ENCODE measurements at regions not wholly inside any gene's neighbourhood (a gene's known extent, or its start where the extent isn't known, plus 50 kb on each side); places are given as distances from the start of the nearest gene placed in this dataset.
A peak's percentile ranks its signal among the peaks of the same experiment; 100 is the strongest.

- no peaks in the 10 kb centered on the region for H3K36me3 ChIP-seq (ENCODE audit: control insufficient read depth in 2 of 3, insufficient read depth in 3 of 3, low read length in 3 of 3)
- no peaks in the 10 kb centered on the region for H3K9me3 ChIP-seq (ENCODE audit: control insufficient read depth in 2 of 3, low read length in 3 of 3)
- Mint-ChIP-seq H3K27ac (no peak overlapping the region), H3K27me3 (no peaks in the 10 kb centered on the region), H3K4me1 (no peaks in the 10 kb centered on the region), H3K36me3 (no peaks in the 10 kb centered on the region), H3K9me3 (peaks cover 0 to 1% (median 0%) of the 10 kb centered on the region in 11 donors), H3K4me3 (no peak overlapping the region)
- ATAC-seq (peak; percentile 53), DNase-seq (no peak)
- H3K4me3 ChIP-seq (ENCODE audit: low read length): no peak overlapping the region
- CTCF ChIA-PET: no interaction called here
- no peaks in the 10 kb centered on the region for H3K27me3 ChIP-seq (ENCODE audit: control insufficient read depth in 2 of 2, insufficient read depth in 2 of 2, low read length in 2 of 2)
- intact Hi-C loops (cut with micrococcal nuclease): no loop called here
- H3K27ac ChIP-seq (ENCODE audit: low read depth, low read length): no peak overlapping the region
- POLR2A ChIA-PET: no interaction called here
- no peaks in the 10 kb centered on the region for H3K4me1 ChIP-seq (ENCODE audit: control insufficient read depth in 2 of 2, insufficient read depth in 2 of 2, low read length in 2 of 2)
Observed at GRCh38 chr7:85719981-85720953, 533.4 kb upstream of the SEMA3D start.

GRCh38 chr7:85716353-85716752 is 529.5 kb upstream of the SEMA3D start:
- CTCF ChIA-PET: no interaction called here

GRCh38 chr7:85714951-85715350 is 528.1 kb upstream of the SEMA3D start:
- ChIA-PET CTCF (no interaction called here), POLR2A (no interaction called here)
- Mint-ChIP-seq H3K27ac (no peak overlapping the region), H3K27me3 (no peaks in the 10 kb centered on the region), H3K4me1 (no peaks in the 10 kb centered on the region), H3K4me3 (no peak overlapping the region), H3K9me3 (peaks cover 0 to 3% (median 0%) of the 10 kb centered on the region in 11 donors), H3K36me3 (no peaks in the 10 kb centered on the region)
- DNase-seq (no peak), ATAC-seq (no peak)
- intact Hi-C loops (cut with micrococcal nuclease): no loop called here
- Histone ChIP-seq H3K27ac (ENCODE audit: low read depth, low read length) (no peak overlapping the region), H3K27me3 (ENCODE audit: control insufficient read depth in 2 of 2, insufficient read depth in 2 of 2, low read length in 2 of 2) (no peaks in the 10 kb centered on the region), H3K4me3 (ENCODE audit: low read length) (no peak overlapping the region), H3K36me3 (ENCODE audit: control insufficient read depth in 2 of 3, insufficient read depth in 3 of 3, low read length in 3 of 3) (no peaks in the 10 kb centered on the region), H3K4me1 (ENCODE audit: control insufficient read depth in 2 of 2, insufficient read depth in 2 of 2, low read length in 2 of 2) (no peaks in the 10 kb centered on the region), H3K9me3 (ENCODE audit: control insufficient read depth in 2 of 3, low read length in 3 of 3) (no peaks in the 10 kb centered on the region)

More at GRCh38 chr7:85716353-85716752, 529.5 kb upstream of the SEMA3D start:
- H3K27me3 ChIP-seq (ENCODE audit: control insufficient read depth in 2 of 2, insufficient read depth in 2 of 2, low read length in 2 of 2): no peaks in the 10 kb centered on the region
- intact Hi-C loops (cut with micrococcal nuclease): no loop called here
- Mint-ChIP-seq H3K36me3 (no peaks in the 10 kb centered on the region), H3K27ac (no peak overlapping the region), H3K4me1 (no peaks in the 10 kb centered on the region), H3K4me3 (no peak overlapping the region), H3K9me3 (peaks cover 0 to 1% (median 0%) of the 10 kb centered on the region in 11 donors), H3K27me3 (no peaks in the 10 kb centered on the region)
- H3K36me3 ChIP-seq (ENCODE audit: control insufficient read depth in 2 of 3, insufficient read depth in 3 of 3, low read length in 3 of 3): no peaks in the 10 kb centered on the region
- no peak overlapping the region for H3K27ac ChIP-seq (ENCODE audit: low read depth, low read length)
- DNase-seq (no peak), ATAC-seq (no peak)
- POLR2A ChIA-PET: no interaction called here
- no peak overlapping the region for H3K4me3 ChIP-seq (ENCODE audit: low read length)
- no peaks in the 10 kb centered on the region for H3K4me1 ChIP-seq (ENCODE audit: control insufficient read depth in 2 of 2, insufficient read depth in 2 of 2, low read length in 2 of 2)
- no peaks in the 10 kb centered on the region for H3K9me3 ChIP-seq (ENCODE audit: control insufficient read depth in 2 of 3, low read length in 3 of 3)

- intact Hi-C loops (cut with micrococcal nuclease): no loop called here
- Mint-ChIP-seq H3K27ac (no peak overlapping the region), H3K4me3 (no peak overlapping the region), H3K36me3 (no peaks in the 10 kb centered on the region), H3K4me1 (no peaks in the 10 kb centered on the region), H3K27me3 (no peaks in the 10 kb centered on the region), H3K9me3 (peaks cover 0 to 5% (median 0%) of the 10 kb centered on the region in 11 donors)
- ATAC-seq (no peak), DNase-seq (no peak)
- H3K36me3 ChIP-seq (ENCODE audit: control insufficient read depth in 2 of 3, insufficient read depth in 3 of 3, low read length in 3 of 3): no peaks in the 10 kb centered on the region
- H3K9me3 ChIP-seq (ENCODE audit: control insufficient read depth in 2 of 3, low read length in 3 of 3): no peaks in the 10 kb centered on the region
- ChIA-PET POLR2A (no interaction called here), CTCF (no interaction called here)
- no peak overlapping the region for H3K27ac ChIP-seq (ENCODE audit: low read depth, low read length)
- no peak overlapping the region for H3K4me3 ChIP-seq (ENCODE audit: low read length)
- H3K27me3 ChIP-seq (ENCODE audit: control insufficient read depth in 2 of 2, insufficient read depth in 2 of 2, low read length in 2 of 2): no peaks in the 10 kb centered on the region
- no peaks in the 10 kb centered on the region for H3K4me1 ChIP-seq (ENCODE audit: control insufficient read depth in 2 of 2, insufficient read depth in 2 of 2, low read length in 2 of 2)
Observed at GRCh38 chr7:85714043-85714578, 527.3 kb upstream of the SEMA3D start.

- ATAC-seq: no peak
- Histone ChIP-seq H3K36me3 (ENCODE audit: control insufficient read depth in 2 of 3, insufficient read depth in 3 of 3, low read length in 3 of 3) (no peaks in the 10 kb centered on the region), H3K4me1 (ENCODE audit: control insufficient read depth in 2 of 2, insufficient read depth in 2 of 2, low read length in 2 of 2) (no peaks in the 10 kb centered on the region), H3K4me3 (ENCODE audit: low read length) (no peak overlapping the region), H3K27me3 (ENCODE audit: control insufficient read depth in 2 of 2, insufficient read depth in 2 of 2, low read length in 2 of 2) (no peaks in the 10 kb centered on the region), H3K27ac (ENCODE audit: low read depth, low read length) (no peak overlapping the region), H3K9me3 (ENCODE audit: control insufficient read depth in 2 of 3, low read length in 3 of 3) (no peaks in the 10 kb centered on the region)
- intact Hi-C loops (cut with micrococcal nuclease): no loop called here
- Mint-ChIP-seq H3K4me3 (no peak overlapping the region), H3K27me3 (no peaks in the 10 kb centered on the region), H3K4me1 (no peaks in the 10 kb centered on the region), H3K36me3 (no peaks in the 10 kb centered on the region), H3K27ac (no peak overlapping the region), H3K9me3 (peaks cover 0 to 5% (median 0%) of the 10 kb centered on the region in 11 donors)
- POLR2A ChIA-PET: no interaction called here
- CTCF ChIA-PET: no interaction called here
- no peak for DNase-seq
Observed at GRCh38 chr7:85713171-85713570, 526.3 kb upstream of the SEMA3D start.

- ATAC-seq (no peak), DNase-seq (no peak)
- Mint-ChIP-seq H3K27ac (no peak overlapping the region), H3K36me3 (no peaks in the 10 kb centered on the region), H3K4me1 (no peaks in the 10 kb centered on the region), H3K27me3 (no peaks in the 10 kb centered on the region), H3K9me3 (peaks cover 0 to 5% (median 0%) of the 10 kb centered on the region in 11 donors), H3K4me3 (no peak overlapping the region)
- Histone ChIP-seq H3K4me3 (ENCODE audit: low read length) (no peak overlapping the region), H3K27ac (ENCODE audit: low read depth, low read length) (no peak overlapping the region), H3K4me1 (ENCODE audit: control insufficient read depth in 2 of 2, insufficient read depth in 2 of 2, low read length in 2 of 2) (no peaks in the 10 kb centered on the region), H3K36me3 (ENCODE audit: control insufficient read depth in 2 of 3, insufficient read depth in 3 of 3, low read length in 3 of 3) (no peaks in the 10 kb centered on the region), H3K27me3 (ENCODE audit: control insufficient read depth in 2 of 2, insufficient read depth in 2 of 2, low read length in 2 of 2) (no peaks in the 10 kb centered on the region), H3K9me3 (ENCODE audit: control insufficient read depth in 2 of 3, low read length in 3 of 3) (no peaks in the 10 kb centered on the region)
- POLR2A ChIA-PET: no interaction called here
- intact Hi-C loops (cut with micrococcal nuclease): no loop called here
- CTCF ChIA-PET: no interaction called here
Observed at GRCh38 chr7:85711894-85712293, 525.0 kb upstream of the SEMA3D start.

GRCh38 chr7:85710960-85711359 is 524.1 kb upstream of the SEMA3D start:
- ChIA-PET POLR2A (no interaction called here), CTCF (no interaction called here)

More at GRCh38 chr7:85710960-85711359, 524.1 kb upstream of the SEMA3D start:
- Histone ChIP-seq H3K36me3 (ENCODE audit: control insufficient read depth in 2 of 3, insufficient read depth in 3 of 3, low read length in 3 of 3) (no peaks in the 10 kb centered on the region), H3K9me3 (ENCODE audit: control insufficient read depth in 2 of 3, low read length in 3 of 3) (no peaks in the 10 kb centered on the region), H3K27ac (ENCODE audit: low read depth, low read length) (no peak overlapping the region), H3K4me1 (ENCODE audit: control insufficient read depth in 2 of 2, insufficient read depth in 2 of 2, low read length in 2 of 2) (no peaks in the 10 kb centered on the region), H3K27me3 (ENCODE audit: control insufficient read depth in 2 of 2, insufficient read depth in 2 of 2, low read length in 2 of 2) (no peaks in the 10 kb centered on the region), H3K4me3 (ENCODE audit: low read length) (no peak overlapping the region)
- ATAC-seq (no peak), DNase-seq (no peak)
- H3K36me3 Mint-ChIP-seq: no peaks in the 10 kb centered on the region
- H3K9me3 Mint-ChIP-seq: peaks cover 0 to 8% (median 0%) of the 10 kb centered on the region in 11 donors
- H3K27ac Mint-ChIP-seq: no peak overlapping the region
- no peaks in the 10 kb centered on the region for H3K4me1 Mint-ChIP-seq
- H3K4me3 Mint-ChIP-seq: no peak overlapping the region
- no peaks in the 10 kb centered on the region for H3K27me3 Mint-ChIP-seq
- intact Hi-C loops (cut with micrococcal nuclease): no loop called here

Data from naive thymus-derived CD4-positive, alpha-beta T cell (primary cell).